ENCODE measurements at regions not wholly inside any gene's neighbourhood (a gene's known extent, or its start where the extent isn't known, plus 50 kb on each side); places are given as distances from the start of the nearest gene placed in this dataset.

DNA sequence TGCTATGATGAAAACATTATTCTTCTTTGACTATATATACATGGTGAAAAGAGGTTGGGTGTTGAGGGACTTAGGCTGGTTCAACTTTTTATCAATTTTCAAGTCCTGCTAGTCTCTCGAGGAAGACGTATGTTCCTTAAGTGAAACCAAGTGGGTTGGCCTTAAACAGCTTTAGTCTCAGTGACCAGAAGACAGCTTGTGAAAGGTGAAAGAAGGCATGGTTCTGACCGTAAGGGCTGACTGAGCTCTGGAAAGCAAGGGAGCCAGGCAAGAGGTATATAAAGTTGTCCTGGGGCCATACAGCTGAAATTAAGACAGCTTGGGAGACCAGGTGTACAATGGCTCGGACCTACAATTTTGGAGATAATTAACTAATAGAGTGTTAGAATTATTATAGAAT lies 128.9 kb upstream of the TP63 start:
- no peaks in the 10 kb centered on the region for H3K36me3 ChIP-seq
- H3K27ac ChIP-seq: no peak overlapping the region
- no peak for ATAC-seq
- TF ChIP-seq EP300 (IDR thresholded peaks at IDR 0.05) (no peak), POLR2AphosphoS5 (IDR thresholded peaks at IDR 0.05) (no peak), CTCF (IDR thresholded peaks at IDR 0.05) (no peak), POLR2A (IDR thresholded peaks at IDR 0.05) (no peak)
- H3K27me3 ChIP-seq: no peaks in the 10 kb centered on the region
- H3K4me1 ChIP-seq: no peaks in the 10 kb centered on the region
- H3K4me3 ChIP-seq: no peak overlapping the region
- no peaks in the 10 kb centered on the region for H3K9me3 ChIP-seq
- 84 to 86% methylated on average over 1 to 4 of the region's 4 CpGs for WGBS, 2 donors (ENCODE audit: low coverage in 1 of 2)

DNA sequence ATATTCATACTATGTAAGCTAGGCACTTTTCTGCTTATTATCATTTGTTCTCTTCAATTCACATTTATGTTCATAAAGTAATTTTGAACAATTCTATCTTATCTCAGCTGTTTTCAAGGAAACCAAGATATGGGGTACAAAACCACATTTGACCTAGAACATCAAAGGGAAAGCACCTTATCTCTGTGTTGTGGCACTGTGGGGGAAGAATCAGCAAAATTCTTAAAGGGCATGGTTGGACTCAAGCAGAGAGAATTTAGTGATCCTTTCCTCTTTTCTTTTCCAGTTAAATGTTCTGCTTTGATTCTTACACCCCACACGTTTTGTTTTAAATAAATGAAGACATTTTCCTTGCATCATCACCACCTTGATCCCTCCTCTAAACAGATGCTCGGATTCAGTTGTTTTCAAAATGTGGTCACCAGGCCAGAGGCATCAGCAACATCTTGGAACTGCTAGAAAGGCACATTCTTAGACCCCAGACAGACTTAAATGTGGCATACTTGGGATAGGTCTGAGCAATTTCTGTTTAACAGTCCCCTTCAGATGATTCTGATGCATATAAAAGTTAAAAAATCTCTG lies 128.4 kb upstream of the TP63 start:
- WGBS, 2 donors (ENCODE audit: low coverage in 1 of 2): 50 to 65% methylated on average over 1 to 2 of the region's 2 CpGs
- no peaks in the 10 kb centered on the region for H3K9me3 ChIP-seq
- no peak for ATAC-seq
- no peak overlapping the region for H3K4me3 ChIP-seq
- no peak overlapping the region for H3K27ac ChIP-seq
- no peaks in the 10 kb centered on the region for H3K36me3 ChIP-seq
- no peaks in the 10 kb centered on the region for H3K27me3 ChIP-seq
- TF ChIP-seq CTCF (IDR thresholded peaks at IDR 0.05) (no peak), POLR2A (IDR thresholded peaks at IDR 0.05) (no peak), POLR2AphosphoS5 (IDR thresholded peaks at IDR 0.05) (no peak), EP300 (IDR thresholded peaks at IDR 0.05) (no peak)
- H3K4me1 ChIP-seq: no peaks in the 10 kb centered on the region

DNA sequence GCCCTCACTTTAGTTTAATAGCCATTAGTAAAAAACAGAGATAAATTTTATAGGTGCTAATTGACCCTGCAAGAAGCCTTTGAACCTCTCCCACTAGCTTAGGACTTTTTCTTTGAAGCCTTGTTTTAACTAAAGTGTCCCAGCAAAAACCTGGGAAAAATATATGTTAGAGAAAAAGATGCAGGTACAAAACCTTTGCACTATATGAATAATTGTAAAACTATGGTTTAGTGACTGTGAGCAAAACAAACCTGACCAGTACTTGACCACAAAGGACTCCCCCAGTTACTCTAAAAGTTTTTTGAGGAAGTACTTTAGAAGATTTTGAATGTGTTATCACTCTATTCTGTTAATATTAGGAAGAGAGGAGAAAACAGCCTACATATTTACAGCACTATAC lies 123.3 kb upstream of the TP63 start:
- Histone ChIP-seq H3K4me1 (peaks cover 0 to 11% (median 0%) of the 10 kb centered on the region in 3 donors), H3K27ac (no peak overlapping the region), H3K4me3 (no peak overlapping the region), H3K9me3 (no peaks in the 10 kb centered on the region), H3K27me3 (no peaks in the 10 kb centered on the region), H3K36me3 (no peaks in the 10 kb centered on the region)
- TF ChIP-seq CTCF (IDR thresholded peaks at IDR 0.05) (no peak), POLR2A (IDR thresholded peaks at IDR 0.05) (no peak), EP300 (IDR thresholded peaks at IDR 0.05) (no peak), POLR2AphosphoS5 (IDR thresholded peaks at IDR 0.05) (no peak)
- ATAC-seq: no peak

GRCh38 chr3:189508784-189509501 lies 122.2 kb upstream of the TP63 start:
- no peaks in the 10 kb centered on the region for H3K36me3 ChIP-seq
- no peaks in the 10 kb centered on the region for H3K27me3 ChIP-seq
- H3K27ac ChIP-seq: peak overlapping the region in 1 of 4 donors; percentile 18
- H3K9me3 ChIP-seq: no peaks in the 10 kb centered on the region
- ATAC-seq: peak; percentile 60
- 37 to 59% methylated on average over 2 to 3 of the region's 3 CpGs for WGBS, 2 donors (ENCODE audit: low coverage in 1 of 2)
- H3K4me3 ChIP-seq: no peak overlapping the region
- TF ChIP-seq POLR2A (IDR thresholded peaks at IDR 0.05) (no peak), POLR2AphosphoS5 (IDR thresholded peaks at IDR 0.05) (peak; percentile 45)
- peaks cover 0 to 11% (median 0%) of the 10 kb centered on the region in 3 donors for H3K4me1 ChIP-seq

GRCh38 chr3:189512039-189512438 lies 119.2 kb upstream of the TP63 start:
- Histone ChIP-seq H3K4me1 (peaks cover 0 to 11% (median 0%) of the 10 kb centered on the region in 3 donors), H3K36me3 (no peaks in the 10 kb centered on the region), H3K9me3 (peaks cover 0 to 5% (median 0%) of the 10 kb centered on the region in 3 donors), H3K4me3 (no peak overlapping the region), H3K27ac (no peak overlapping the region), H3K27me3 (no peaks in the 10 kb centered on the region)
- 54 to 94% methylated on average over 1 of the region's 1 CpG for WGBS, 2 donors (ENCODE audit: low coverage in 1 of 2)
- TF ChIP-seq POLR2AphosphoS5 (IDR thresholded peaks at IDR 0.05): no peak
- TF ChIP-seq POLR2A (IDR thresholded peaks at IDR 0.05): no peak
- no peak for TF ChIP-seq CTCF (IDR thresholded peaks at IDR 0.05)
- no peak for TF ChIP-seq EP300 (IDR thresholded peaks at IDR 0.05)
- no peak for ATAC-seq

All from gastroesophageal sphincter (tissue), 4 donors.